HPDE6-E6E7 (cell line): ENCODE measurements at regions not wholly inside any gene's neighbourhood (a gene's known extent, or its start where the extent isn't known, plus 50 kb on each side); places are given as distances from the start of the nearest gene placed in this dataset.

Experiments
- DNase-seq: peaks from one replicate; pipeline ENCODE4 v3.0.0; 2011; ENCODE audit warnings: missing footprints; ENCODE audit errors: extremely low spot score

DNA sequence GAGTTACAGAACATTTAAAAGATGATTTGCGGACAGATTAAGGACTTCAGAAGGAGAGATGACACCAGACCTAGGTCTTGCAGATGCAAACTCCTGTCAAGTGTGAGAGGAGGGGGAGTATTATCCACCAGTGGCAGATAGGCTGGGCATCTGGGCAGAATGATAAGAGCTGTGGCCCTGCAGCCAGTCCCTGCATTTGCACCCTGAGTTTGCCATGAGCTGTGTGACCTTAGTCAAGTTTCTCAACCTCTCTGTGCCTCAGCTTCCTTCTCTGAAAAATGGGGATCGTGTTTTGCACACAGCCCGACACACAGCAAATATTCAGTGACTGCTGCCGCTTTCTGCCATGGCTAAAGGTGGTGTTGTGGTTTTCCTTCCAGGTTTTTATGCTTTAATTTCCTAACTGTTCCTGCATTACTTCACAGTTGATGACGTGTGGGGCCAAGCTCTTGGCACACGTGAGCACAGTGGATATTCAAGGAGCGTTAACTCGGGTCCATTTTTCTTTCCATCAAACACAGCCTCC lies 516.2 kb downstream of the CDH26 start:
- DNase-seq = no peak

DNA sequence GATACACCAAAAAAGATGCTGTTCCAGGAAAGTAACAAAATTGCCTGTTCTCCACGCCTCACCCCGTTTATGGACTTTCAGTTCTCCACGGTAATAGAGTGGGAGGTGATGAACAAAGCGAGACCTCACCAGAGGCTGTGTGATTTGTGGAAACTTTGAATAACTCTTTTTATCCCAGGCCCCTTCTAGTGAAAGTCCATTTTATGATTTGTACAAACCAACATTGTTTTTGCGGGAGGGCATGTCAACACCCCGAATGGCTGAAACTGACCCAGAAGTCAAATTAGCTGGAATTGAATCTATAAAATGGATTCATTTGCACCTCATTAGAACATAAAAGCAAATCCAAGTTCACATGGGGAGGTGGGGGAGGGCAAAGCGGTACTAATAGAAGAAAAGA lies 517.8 kb downstream of the CDH26 start:
- DNase-seq = no peak

DNA sequence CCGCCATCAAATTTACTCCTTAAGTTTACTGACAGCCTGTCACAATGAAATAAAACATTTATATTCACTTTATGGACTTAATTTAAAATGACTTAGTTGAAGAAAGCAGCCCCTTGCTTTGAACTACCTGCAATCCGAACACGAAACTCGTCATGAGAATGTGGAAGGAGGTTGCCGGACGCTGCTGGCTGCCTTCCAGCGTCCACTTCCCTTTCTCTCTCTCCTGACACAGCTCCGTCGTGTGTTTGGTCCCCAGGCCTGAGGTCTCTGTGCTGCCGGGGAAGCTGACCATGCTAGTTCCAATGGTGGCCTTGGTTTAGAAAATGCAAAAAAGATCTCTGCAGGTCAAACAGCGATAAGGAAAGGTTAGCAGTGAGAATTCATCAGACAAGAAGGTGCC lies 519.7 kb downstream of the CDH26 start:
- DNase-seq = no peak

GRCh38 chr20:60478533-60478932 lies 520.3 kb downstream of the CDH26 start:
- DNase-seq = no peak

GRCh38 chr20:60480950-60481742 lies 522.9 kb downstream of the CDH26 start:
- DNase-seq = no peak

GRCh38 chr20:60481743-60482133 lies 523.5 kb downstream of the CDH26 start:
- DNase-seq = no peak

DNA sequence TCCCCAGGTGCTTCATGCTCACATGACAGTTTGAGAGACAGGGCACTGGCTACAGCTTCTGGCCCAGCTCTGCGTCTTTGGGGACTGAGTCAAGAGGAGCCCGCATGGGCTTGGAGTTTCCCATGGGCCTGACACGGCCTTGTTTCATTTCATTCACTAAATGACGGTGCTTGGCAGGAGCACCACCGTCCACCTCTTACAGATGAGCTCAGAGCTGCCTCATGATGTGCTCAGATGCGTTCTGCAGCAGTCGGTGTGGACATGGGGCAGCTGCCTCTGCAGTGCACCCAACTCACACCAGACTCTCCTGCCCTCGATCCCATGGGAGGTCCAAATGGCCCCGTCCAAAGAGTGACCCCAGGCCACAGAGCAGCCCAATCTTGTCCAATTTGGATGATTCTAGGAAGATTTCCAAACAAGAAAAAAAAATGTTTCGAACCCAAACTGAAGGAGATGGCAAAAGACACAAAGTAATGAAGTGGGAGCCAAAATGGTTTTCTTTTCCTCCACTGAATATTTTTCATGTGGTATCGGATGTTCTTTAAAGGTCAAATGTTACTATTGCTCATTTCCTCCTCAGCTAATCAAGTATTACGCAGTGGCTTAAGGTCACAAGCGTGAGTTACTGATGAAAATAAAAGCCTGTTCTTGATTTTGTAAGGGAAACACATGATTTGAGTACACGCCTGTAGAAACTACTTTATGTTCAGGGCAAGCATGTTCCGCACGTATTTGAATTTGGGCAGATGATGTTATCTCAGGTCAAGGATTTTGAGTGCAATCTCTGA lies 524.2 kb downstream of the CDH26 start:
- DNase-seq = no peak

GRCh38 chr20:60483371-60483770 lies 525.1 kb downstream of the CDH26 start:
- DNase-seq = no peak

- DNase-seq = no peak
Measured at GRCh38 chr20:60484316-60484715, 526.1 kb downstream of the CDH26 start.

DNA sequence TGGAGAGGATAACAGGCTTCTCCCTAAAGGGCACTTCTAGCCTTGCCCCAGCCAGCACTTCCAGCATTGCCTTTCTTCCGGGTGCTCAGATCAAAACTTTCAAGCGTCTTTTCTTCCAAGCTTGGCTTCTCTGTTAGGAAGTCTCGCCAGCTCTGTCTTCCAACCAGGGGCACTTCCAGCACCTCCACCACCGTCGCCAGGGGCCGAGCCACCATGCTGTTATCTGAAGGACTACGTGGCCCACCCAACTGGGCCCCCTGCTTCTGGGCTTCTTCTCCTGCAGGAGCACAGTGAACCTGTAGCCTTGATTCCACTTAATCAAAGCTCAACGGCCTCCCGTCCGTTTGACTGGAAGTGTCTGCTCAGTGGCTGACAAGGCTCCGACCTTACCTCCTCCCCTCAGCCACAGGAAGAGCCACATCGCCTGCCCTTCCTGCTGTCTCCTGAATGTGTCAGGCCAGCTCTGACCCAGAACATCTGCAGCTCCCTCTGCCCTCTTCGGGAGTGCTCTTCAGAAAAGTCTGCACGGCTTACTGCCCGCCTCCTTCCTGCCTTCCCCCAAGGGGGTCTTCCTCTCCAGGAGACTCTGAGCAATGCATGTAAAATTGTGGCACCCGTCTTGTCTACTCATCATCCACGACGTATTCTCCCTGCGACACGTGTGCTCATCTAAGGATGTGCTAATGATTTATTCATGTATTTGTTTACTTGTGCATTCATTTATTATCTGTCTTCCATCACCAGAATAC lies 527.0 kb downstream of the CDH26 start:
- no peak for DNase-seq

GRCh38 chr20:60486315-60486714 lies 528.1 kb downstream of the CDH26 start:
- no peak for DNase-seq

- no peak for DNase-seq
Measured at GRCh38 chr20:60486937-60487336, 528.7 kb downstream of the CDH26 start.

DNA sequence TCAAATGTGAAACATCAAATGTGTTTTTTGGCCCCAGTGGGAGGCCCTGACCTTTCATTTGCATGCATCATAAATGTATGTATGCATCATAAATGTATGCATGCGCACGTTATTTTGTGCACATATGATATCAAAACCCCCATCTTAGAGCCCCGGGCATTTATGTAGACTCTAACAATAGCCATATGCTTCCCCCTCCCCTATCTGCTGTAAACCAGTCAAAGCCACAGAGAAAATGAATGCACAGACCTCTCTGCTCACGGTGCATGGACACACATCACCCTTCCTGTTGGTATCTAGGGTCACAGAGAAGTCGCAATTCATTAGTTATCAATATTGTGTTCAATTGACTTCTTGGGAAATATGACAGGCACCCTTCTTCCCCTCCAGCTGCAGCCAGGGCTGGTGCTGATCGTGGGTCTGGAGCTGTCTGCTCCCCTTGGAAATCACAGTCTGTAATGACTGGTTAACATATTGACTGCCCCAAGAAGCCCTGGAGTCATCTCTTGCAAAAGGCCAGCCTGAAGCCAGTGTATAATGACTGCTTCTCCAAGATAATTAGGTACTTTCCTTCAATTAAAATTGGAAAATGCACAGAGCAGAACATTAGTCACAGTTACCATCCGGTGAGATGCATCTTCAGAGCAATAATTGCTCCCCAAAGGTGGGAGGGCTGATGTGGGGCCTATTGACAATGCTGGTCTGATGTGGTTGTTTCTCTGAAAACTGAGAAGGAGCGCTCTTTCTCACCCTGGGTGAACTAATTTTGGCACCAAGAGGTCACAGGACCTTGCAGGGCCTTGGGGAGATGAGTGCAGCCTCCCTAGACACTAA lies 532.2 kb downstream of the CDH26 start:
- no peak for DNase-seq

DNA sequence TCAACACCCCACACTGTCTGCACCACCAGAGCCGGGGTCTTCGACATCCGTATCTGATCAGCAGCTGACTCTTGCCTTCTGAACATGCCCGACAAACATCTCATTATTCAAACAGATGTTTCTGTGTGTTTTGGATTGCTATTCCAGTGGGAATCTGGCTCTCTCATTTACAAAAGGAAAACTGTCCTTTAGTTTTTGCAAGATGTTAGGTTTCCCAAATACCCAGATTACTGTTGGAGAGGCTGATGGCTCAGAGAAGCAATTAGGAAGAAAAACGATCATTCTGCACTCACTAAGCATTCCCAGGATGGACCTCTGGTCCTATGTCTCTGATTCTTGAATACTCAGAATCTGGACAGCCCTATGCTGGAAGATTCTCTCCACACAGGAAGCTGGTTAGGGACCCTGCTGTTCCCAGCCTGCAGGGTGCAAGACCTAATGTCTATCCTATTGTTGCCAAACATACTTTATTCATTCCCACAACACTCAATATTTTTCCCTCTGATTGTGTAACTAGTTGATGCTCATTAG lies 532.9 kb downstream of the CDH26 start:
- no peak for DNase-seq

DNA sequence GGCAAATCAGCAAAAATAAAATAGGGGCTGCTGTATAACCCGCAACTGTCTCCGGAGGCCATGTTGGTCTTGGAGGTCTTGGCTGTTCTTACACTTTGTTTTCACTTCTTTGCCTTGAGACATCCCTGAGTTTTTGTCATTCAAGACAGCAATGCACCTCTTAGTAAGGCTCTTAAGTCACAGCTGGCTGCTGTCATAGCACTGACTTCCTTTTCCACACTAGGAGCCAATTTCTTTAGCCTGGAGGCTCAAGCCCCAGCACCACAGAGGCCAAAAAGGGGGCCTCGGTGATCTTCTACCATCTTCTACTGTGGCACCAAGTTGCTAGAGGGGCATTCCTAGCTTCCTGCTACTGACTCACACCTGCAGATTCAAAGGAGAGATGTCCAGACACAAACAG lies 536.3 kb downstream of the CDH26 start:
- no peak for DNase-seq

- DNase-seq = no peak
Measured at GRCh38 chr20:60497298-60498035, 539.2 kb downstream of the CDH26 start.

- DNase-seq = no peak
Measured at GRCh38 chr20:60500038-60500701, 541.9 kb downstream of the CDH26 start.

- no peak for DNase-seq
Measured at GRCh38 chr20:60501048-60501447, 542.8 kb downstream of the CDH26 start.

DNA sequence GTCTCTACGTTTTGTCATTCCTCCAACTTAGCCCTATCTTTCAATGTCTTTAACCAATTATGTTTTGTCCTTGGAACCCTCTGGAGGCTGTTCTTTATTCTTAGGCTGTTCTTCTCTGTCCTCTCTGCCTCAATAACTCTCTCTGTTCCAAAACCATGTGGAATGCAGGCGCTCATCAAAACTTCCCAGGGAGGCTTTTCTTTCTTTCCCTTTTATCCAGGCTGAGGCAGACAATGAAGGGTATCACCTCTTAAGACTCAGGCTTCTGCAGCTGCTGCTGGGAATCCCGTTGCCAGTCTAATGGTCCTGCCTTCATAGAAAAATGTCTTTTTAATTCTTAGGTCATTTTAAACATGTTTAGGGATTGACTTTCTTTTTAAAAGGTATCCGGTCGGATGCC lies 544.7 kb downstream of the CDH26 start:
- DNase-seq = no peak

DNA sequence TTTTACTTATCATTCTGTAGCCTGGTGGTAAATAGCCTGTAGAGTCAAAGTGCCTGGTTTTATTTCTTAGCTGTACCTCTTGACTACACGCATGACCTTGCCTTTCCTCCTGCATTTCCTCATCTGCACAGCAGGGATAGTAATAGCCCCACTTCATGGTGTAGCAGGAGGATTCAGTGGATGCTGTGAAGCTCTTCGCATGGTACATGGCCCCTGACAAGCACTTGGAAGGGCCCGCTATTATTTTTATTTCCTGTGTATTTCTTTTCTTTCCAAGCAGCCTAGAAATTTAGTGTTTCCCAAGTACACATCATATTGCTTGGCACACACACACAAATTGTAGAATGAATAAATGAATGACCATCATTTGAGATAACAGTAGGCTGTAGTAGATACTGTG lies 547.2 kb downstream of the CDH26 start:
- no peak for DNase-seq
